IPS-NIHi11 (cell line): ENCODE measurements at regions not wholly inside any gene's neighbourhood (a gene's known extent, or its start where the extent isn't known, plus 50 kb on each side); places are given as distances from the start of the nearest gene placed in this dataset.
A peak's percentile ranks its signal among the peaks of the same experiment; 100 is the strongest.
"Not testable (repeated sequence)": the region's sequence is repeated elsewhere in the genome, so short reads cannot be mapped to it uniquely, and the experiment has no call there.

Experiments used
- DNase-seq: peaks from one replicate; pipeline ENCODE4 v3.0.0; 2012; ENCODE audit warnings: mixed read lengths, low spot score

DNA sequence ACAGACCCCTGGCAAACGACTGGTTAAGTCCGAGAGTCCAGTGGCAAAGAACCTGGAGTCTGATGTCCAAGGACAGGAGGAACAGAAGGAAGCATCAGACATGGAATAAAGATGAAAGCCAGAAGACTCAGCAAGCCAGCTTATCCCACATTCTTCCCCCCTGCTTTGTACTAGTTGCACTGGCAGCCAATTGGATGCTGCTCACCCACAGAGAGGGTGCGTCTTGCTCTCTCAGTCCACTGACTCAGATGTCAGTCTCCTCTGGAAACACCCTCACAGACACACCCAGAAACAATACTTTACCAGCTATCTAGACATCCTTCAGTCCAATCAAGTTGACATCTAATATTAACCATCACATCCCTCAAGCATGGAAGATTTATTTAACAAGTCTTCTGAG lies 1265.8 kb upstream of the CNTN5 start:
- DNase-seq = peak; percentile 10

DNA sequence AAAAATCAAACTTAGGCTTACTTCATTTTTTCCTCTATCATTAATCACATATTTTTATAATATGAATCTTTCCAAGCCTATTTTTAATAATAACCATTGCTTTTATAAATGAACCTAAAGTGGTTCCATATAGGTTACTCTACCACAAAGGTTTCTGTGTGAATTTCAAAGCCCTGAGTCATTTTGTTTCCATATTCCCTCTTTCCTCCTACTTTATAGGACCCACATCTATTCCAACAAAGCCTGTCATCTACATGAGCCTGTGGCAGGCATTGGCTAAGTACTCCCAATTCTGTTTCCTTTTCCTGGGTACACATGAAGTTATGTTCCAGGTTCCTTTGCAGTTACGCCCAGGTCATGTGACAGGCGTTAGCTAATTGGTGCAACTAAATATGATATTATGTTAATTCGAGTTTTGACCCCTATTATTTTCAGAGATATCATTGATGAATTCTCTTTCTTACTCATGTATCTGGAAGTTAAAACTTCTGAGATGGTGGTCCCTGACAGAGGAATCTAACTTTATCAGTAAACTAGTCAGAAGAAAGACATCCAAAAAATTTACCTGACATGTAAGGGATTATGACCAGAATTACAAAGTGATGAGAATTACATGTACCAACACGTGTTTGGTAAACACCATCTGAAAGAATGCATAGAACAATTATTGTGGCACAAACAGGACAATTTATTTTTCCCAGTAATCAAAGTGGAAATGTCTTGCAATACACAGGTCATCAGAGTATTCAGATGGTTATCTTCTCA lies 1264.0 kb upstream of the CNTN5 start:
- DNase-seq = no peak

DNA sequence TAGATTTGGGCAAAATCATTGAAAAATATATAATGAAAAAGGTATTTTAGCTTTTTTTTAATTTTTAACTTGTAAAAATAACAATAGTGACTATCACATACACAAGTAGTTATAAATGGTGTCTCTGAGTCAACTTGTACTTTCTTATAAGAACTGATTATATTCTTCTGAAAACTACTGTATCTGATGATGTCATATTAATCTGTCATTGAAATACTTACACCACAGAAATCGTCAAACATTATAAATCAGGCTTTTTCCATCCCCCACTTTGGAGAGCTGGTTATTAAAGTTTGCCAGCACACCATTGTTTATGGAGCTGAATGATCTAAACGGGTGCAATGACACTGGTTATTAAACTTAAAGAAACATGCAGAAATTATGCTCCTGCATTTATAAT lies 1259.6 kb upstream of the CNTN5 start:
- no peak for DNase-seq

DNA sequence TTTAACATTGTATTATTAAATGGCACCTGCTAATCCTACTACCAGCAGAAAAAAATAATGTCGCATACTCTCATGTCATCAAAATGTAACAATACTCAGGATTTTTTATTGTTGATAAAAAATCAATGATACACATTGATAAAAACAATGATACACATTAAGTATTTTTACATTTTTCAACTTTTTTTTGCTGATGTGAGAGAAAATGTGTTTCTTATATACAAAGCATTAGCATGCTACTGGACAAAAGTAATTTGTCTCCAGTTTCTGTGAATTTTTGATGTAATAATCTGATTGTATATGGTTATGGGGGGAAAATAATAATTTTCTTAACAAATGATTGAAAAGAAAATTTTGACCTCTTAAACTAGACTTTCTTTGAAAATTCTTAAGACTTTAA lies 1256.6 kb upstream of the CNTN5 start:
- no peak for DNase-seq

GRCh38 chr11:97764605-97765004 lies 1256.1 kb upstream of the CNTN5 start:
- no peak for DNase-seq

DNA sequence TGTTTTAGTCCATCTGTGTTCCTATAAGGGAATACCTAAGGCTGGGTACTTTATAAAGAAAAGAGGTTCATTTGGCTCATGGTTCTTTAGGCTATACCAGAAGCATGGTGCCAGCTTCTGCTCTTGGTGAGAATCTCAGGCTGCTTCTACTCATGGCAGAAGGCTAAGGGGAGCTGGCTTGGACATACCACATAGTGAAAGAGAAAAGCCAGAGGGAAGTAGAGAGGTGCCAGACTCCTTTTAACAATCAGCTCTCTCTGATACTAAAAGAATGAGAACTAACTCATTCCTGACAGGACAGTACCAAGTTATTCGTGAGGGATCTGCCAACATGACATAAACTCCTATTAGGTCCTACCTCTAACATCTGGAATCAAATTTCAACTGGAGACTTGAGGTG lies 1250.2 kb upstream of the CNTN5 start:
- DNase-seq = no peak

DNA sequence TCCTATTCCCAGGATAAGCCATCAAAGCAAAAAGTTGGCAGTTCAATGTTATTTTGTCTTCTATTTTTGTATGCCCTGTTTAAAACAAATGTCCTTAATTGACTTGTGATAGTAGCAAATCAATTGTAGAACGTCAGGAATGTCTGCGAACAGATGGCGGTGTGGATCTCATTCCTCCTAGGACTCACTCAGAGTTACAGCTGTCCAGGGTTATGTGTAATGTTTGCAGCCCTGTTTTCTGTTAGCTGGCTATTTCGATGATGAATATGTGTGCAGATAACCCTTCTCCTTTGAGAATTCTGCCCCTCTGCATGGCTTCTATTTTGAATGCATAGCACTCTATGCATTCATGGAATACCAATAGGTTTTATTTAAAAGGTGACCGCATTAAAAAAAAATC lies 1248.0 kb upstream of the CNTN5 start:
- DNase-seq = no peak

DNA sequence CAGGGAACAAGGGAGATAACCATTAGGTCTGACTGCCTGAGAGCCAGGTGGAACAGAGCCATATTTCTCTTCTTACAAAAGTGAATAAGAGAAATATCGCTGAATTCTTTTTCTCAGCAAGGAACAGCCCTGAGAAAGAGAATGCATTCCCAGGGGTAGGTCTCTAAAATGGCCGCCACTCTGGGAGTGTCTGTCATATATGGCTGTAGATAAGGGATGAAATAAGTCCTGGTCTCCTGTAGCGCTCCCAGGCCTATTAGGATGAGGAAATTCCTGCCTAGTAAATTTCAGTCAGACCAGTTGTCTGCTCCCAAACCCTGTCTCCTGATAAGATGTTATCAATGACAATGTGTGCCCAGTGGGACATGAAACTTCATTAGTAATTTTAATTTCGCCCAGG lies 1236.4 kb upstream of the CNTN5 start:
- DNase-seq = not testable (repeated sequence)

DNA sequence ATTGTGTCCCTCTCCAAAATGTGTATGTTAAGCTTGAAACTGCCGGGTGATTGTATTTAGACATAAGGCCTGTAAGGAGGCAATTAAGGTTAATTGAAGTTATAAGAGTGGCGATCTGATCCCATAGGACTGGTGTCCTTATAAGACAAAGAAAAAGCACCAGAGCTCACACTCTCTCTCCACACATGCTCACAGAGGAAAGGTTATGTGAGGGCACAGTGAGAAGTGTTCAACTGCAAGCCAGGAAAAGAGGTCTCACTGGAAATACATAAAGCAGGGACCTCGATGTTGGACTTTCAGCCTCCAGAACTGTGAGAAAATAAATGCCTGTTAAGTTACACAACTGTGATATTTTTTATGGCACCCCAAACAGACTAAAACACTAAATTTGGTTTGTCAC lies 1233.8 kb upstream of the CNTN5 start:
- DNase-seq = no peak

DNA sequence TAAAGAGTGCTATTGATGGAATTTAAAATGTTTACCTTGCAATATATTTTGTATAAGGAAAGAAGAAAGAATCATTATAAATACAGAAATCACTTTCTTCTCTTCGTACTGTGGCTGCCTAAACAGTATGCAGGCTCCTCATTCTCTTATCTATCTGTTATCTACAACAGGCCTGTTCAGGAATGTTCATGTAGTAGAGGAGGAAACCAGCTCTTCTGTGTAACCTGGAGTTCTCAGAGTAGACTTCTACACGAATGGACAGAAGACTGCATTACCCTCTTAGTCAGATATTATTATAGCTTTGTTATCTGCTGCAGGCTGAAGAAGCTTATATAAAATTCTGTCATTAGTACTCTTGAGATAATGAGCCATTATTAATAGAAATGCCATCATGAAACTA lies 1225.9 kb upstream of the CNTN5 start:
- DNase-seq = no peak

DNA sequence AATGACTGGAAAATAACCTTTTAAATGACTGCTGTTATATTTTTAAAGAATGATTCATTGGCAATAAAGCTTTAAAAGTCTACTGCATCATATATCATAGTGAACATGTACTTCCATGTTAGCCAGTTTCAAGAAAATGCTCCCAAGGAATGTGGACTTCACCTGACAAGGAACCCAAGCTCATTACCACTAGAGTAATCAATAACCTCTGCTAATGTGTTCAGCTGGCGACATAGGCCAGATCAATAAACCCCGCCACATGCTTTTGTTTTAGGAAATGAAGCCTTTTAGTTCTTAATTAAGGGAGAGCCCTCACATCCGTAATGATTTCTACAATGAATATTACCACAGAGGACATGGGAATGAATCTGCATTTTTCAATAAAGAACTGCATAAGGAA lies 1219.9 kb upstream of the CNTN5 start:
- DNase-seq = no peak

GRCh38 chr11:97814325-97814959 lies 1206.3 kb upstream of the CNTN5 start:
- DNase-seq = no peak

DNA sequence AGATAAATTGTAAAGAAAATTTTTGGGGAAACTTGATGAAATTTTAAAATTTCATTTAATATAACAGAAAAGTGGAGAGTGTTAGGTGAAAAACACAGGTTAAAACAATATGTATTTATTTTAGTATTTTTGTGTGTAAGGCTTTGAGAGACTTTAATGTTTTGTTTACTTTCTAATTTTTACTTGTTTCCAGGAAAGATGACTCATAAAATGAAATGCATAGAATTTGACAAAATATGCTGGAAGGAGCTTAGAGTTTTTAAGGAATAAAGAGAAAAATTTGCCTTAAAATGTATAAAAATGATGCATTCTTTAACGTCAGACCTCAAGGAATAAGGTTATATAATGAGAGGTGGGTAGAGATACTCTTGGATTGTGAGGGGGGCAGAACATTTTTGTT lies 1205.1 kb upstream of the CNTN5 start:
- no peak for DNase-seq

DNA sequence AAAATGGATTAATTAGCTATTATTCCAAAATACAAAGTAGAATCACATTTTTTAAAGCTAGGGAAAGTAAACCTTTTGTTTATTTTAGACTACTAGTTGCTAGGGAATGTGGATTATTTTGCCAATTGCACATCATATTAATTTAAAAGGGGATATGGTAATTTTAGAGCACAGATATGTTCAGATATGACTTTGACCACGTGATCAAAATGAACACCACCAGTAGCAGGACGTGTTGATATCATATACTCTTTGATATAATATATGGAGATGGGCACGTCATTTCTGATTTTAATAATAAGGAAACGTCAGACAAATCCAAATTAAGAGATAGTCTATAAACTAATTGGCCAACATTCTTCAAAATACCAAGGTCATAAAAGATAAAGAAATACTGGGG lies 1188.3 kb upstream of the CNTN5 start:
- DNase-seq = no peak

DNA sequence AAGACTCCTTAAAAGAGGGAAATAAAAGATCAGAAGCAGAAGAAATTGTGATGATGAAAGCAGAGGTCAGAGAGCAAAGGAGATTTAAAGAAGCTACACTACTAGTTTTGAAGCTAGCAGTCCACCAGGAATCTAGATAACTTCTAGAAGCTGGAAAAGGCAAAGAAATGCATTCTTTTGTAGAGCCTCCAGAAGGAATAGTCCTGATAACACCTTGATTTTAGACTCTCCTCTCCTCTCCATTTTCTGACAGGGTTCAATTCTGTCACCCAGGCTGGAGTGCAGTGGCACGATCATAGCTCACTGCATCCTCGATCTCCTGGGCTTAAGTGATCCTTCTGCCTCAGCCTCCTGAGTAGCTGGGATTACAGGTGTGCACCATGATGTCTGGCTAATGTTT lies 1187.3 kb upstream of the CNTN5 start:
- no peak for DNase-seq

GRCh38 chr11:97844016-97844415 lies 1176.7 kb upstream of the CNTN5 start:
- DNase-seq = no peak

GRCh38 chr11:97847730-97848129 lies 1173.0 kb upstream of the CNTN5 start:
- DNase-seq = no peak

DNA sequence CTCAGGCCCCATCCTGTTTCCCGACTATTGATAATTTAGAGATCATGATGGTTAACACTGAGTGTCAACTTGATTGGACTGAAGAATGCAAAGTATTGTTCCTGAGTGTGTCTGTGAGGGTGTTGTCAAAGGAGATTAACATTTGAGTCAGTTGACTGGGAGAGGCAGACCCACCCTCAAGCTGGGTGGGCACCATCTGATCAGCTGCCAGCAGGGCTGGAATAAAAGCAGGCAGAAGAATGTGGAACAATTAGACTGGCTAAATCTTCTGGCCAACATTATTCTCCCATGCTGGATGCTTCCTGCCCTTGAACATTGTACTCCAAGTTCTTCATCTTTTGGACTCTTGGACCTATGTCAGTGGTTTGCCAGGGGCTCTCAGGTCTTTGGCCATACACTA lies 1170.0 kb upstream of the CNTN5 start:
- no peak for DNase-seq

DNA sequence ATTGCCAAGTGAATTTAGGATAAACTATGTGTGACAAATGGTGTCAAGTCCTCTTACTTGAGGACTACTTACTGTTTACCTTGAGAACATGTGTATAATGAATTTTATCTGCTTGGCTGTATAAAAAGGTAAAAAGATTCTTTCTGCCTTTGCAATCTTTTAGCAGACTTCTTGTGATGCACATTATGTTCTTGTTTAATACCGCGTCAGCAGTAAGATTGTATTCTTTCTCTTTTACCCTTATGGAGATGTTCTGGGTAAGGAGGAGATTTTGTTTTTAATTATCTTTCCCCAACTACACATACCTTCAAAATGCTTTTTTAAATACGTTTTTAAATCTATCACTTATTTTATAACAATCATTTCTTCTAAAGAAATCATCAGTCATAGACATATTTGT lies 1166.4 kb upstream of the CNTN5 start:
- no peak for DNase-seq

DNA sequence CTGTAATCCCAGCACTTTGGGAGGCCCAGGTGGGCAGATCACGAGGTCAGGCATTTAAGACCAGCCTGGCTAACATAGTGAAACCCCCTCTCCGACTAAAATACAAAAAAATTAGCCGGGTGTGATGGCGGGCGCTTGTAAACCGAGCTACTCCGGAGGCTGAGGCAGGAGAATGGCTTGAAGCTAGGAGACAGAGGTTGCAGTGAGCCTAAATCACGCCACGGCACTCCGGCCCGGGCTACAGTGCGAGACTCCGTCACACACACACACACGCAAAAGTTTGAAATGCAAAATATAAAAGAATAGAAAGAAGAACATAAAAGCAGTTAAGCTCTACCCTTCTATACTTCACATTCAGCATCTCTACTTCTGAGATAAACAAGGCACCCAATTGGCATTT lies 1165.9 kb upstream of the CNTN5 start:
- DNase-seq = no peak

DNA sequence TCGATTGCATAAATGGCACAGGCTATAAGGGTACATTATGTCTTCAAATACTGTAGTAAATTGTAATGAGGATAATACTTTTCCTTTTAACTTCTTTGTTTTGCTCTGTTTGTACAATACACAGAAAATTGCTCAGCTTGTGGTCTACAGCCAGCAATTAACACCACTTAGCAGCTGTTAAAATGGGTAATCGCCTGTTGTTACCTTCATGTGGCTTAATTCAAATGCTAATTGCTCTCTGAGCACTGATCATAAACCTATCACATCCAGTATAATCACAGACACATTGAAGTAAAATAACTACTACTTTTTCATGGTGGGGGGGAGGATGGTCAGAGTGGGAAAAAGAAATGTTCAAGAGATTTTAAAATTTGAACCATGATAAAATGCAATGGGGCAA lies 1164.1 kb upstream of the CNTN5 start:
- peak; percentile 46 for DNase-seq

DNA sequence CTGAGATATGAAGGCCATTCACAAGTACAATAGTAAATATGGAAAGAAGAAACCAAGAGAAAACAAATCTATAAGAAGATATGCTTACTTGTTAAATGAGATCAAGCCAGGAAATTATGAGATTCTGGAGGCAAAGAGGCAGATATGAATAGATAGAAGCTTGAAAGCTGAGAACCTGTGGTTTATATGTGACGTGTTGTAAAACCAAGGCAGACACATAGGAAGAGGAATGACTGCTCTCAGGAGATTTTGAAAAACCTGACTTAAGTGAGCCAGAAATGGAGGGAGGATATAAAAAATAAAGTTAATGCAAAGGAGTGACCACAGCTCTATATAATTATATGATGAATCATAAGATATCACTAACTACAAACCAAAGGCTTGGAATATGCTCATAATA lies 1160.5 kb upstream of the CNTN5 start:
- no peak for DNase-seq

- DNase-seq = no peak
Measured at GRCh38 chr11:97862021-97862420, 1158.7 kb upstream of the CNTN5 start.

DNA sequence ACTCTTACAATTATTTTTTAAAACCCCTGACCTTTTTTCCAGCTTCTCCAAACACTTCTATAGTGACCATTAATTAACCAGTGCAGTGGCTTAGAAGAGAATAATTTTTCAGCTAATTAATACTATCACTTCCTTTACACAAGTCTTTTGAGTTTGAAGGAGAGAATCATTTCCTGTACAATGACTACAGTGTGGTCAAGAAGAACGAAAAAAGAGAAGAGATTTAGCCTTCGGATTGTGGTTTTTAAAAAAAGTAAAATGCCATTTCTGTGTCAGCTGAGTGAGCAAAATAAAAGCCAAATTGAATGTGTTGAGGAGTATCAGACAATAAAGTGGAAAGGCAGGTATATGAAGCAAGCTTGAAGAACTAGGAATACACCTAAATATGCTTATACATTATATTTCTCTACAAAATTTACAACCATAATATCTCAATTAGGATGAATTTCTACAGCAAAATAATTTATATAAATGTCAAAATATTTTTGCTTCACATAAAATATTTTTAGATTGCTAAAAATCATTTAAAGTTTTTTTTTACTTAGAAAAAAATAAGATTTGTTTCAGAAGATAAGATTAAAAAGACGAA lies 1155.2 kb upstream of the CNTN5 start:
- DNase-seq = no peak
